ENCODE measurements at regions not wholly inside any gene's neighbourhood (a gene's known extent, or its start where the extent isn't known, plus 50 kb on each side); places are given as distances from the start of the nearest gene placed in this dataset.

- TF ChIP-seq POLR2AphosphoS5 (IDR thresholded peaks at IDR 0.05) (no peak), SMC3 (conservative IDR thresholded peaks at IDR 0.05; ENCODE audit: poor library complexity) (no peak), EZH2 (IDR thresholded peaks at IDR 0.05; ENCODE audit: borderline replicate concordance, insufficient read depth, low read length, poor library complexity, severe bottlenecking) (no peak), REST (IDR thresholded peaks at IDR 0.05; ENCODE audit: borderline replicate concordance) (no peak), TAF1 (IDR thresholded peaks at IDR 0.05; ENCODE audit: low read depth) (no peak), RAD21 (conservative IDR thresholded peaks at IDR 0.05) (no peak), MXI1 (conservative IDR thresholded peaks at IDR 0.05; ENCODE audit: poor library complexity, severe bottlenecking) (no peak)
- TF ChIP-seq, protein P1, sequence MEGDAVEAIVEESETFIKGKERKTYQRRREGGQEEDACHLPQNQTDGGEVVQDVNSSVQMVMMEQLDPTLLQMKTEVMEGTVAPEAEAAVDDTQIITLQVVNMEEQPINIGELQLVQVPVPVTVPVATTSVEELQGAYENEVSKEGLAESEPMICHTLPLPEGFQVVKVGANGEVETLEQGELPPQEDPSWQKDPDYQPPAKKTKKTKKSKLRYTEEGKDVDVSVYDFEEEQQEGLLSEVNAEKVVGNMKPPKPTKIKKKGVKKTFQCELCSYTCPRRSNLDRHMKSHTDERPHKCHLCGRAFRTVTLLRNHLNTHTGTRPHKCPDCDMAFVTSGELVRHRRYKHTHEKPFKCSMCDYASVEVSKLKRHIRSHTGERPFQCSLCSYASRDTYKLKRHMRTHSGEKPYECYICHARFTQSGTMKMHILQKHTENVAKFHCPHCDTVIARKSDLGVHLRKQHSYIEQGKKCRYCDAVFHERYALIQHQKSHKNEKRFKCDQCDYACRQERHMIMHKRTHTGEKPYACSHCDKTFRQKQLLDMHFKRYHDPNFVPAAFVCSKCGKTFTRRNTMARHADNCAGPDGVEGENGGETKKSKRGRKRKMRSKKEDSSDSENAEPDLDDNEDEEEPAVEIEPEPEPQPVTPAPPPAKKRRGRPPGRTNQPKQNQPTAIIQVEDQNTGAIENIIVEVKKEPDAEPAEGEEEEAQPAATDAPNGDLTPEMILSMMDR (IDR thresholded peaks at IDR 0.05; ENCODE audit: poor library complexity, severe bottlenecking) = no peak
Measured at GRCh38 chr14:71482671-71483070, 449.6 kb upstream of the RGS6 start.
